ENCODE measurements at regions not wholly inside any gene's neighbourhood (a gene's known extent, or its start where the extent isn't known, plus 50 kb on each side); places are given as distances from the start of the nearest gene placed in this dataset.

DNA sequence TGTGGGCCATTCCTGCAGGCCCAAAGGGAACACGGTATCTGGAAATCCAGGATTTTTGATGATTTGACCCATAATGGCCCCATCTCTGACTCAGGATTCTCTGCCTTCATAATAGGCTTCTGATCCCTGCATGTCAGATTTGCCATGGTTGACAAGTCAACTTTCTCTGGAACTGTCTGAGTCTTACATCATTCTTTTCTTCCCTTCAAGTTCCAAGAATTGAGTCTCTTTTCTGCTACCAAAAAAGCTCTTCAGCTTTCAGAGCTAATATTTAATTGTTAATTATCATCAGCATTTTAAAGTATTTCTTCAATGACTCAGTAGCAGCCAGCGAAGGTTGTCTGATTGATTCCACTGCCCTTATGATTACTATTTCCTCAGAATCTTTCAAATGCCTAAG is 244.4 kb upstream of the COL8A1 start:
- ChIA-PET CTCF (no interaction called here), POLR2A (no interaction called here)

DNA sequence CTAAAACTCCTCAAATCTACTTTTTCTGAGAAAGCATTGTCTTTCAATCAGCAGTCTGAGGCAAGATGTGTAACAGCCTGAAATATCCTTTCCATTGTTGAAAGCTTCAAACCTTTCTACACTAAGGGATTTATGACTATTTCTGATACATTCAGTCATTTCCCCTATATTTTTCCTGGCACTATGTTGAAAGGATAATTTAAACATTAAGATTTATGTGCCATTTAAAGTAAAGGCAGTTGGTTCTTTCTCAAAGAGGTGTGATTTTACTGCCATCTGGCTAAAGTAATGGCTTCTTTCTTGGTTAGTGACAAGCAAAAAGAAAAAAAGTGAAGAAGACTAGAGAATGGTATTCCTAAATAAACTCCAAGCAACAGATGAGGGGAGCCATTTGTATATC is 249.6 kb upstream of the COL8A1 start:
- ChIA-PET CTCF (no interaction called here), POLR2A (no interaction called here)

DNA sequence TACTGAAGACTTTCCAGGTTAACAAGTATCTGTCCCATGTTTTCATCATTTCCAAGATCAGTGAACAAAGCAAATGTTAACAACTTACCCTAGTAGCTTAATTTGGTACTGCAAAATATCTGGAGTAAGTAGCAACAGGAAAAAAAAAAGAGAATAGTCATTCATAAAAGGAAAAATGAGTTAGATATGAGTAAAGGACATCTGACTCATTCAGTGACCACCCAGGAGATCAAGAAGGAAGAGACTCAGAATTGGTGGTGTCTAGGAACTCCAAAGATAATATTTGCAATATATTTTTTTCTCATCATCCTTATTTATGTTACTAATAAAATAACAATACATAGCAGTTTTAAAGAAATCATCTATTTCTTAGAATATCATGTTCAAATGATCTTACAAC is 253.8 kb upstream of the COL8A1 start:
- ChIA-PET POLR2A (no interaction called here), CTCF (no interaction called here)

DNA sequence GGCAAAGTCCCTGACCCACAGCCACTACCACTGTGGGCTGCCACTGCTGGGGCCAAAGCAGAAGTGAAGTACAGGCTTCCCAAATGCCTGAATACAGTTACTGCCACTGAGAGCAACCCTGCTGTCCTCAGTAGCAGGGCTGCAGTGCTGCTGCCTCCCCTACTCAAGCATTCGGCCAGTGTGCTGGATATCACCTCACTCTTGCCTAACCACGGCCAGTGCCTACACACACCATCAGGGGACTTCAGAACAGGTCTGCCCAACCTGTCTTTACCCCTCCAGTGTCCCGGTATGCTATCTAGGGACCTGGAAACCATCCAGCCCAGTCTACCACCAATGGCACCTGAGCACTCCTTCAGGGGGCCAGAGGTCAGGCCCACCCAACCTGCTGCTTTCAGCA is 261.5 kb upstream of the COL8A1 start:
- ChIA-PET CTCF (no interaction called here), POLR2A (no interaction called here)

DNA sequence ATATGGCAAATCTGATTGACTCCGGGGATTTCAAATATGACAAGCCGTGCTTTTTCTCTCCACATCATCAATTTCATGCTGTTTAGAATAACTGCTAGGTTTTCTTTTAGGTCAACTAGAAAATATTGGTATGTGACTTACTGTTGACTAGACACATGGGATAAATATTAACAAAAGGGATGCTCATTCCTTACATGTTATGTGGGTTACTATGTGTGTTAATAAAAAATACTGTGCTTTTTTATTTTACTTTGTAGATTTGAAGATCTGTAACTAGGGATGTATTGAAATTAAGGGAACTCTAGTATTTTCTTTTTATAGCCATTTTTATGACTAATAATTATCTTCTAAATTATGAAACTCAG is 264.6 kb upstream of the COL8A1 start:
- CTCF ChIA-PET, result no interaction called here
- POLR2A ChIA-PET, result no interaction called here

DNA sequence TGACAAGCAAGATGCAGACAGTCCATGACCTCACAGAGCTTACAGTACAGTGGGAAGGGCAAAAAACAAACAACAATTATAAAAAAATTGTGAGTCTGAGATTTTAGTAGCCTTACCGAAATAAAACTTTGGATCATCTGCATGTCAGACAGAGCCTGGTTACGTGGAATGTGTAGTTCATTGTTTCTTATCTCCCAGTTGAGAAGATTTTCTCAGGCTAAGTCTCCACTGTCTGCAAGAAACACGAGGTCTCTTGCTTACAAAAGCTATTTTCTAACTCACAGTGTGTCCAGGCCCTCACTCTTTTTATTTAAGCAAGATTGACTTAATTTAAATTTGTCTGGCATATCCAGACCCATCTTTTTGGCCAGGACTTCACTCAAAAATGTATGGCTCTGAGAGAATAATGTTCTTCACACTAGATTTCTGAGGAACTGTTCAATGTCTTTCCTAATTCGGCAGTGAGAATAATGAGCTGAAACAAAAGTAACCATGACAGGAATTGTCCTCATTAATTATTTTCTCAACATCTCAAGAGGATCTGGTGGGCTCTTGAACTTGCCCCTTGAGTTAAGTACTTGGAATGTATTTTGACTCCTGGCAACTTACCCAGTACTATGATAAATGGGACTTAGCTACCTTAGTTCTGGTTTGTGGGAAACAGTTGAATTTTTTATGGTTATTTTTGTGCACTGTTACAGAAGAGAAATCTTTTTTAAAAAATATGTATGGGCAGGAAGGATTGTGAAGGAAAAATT is 265.1 kb upstream of the COL8A1 start:
- CTCF ChIA-PET, result no interaction called here

DNA sequence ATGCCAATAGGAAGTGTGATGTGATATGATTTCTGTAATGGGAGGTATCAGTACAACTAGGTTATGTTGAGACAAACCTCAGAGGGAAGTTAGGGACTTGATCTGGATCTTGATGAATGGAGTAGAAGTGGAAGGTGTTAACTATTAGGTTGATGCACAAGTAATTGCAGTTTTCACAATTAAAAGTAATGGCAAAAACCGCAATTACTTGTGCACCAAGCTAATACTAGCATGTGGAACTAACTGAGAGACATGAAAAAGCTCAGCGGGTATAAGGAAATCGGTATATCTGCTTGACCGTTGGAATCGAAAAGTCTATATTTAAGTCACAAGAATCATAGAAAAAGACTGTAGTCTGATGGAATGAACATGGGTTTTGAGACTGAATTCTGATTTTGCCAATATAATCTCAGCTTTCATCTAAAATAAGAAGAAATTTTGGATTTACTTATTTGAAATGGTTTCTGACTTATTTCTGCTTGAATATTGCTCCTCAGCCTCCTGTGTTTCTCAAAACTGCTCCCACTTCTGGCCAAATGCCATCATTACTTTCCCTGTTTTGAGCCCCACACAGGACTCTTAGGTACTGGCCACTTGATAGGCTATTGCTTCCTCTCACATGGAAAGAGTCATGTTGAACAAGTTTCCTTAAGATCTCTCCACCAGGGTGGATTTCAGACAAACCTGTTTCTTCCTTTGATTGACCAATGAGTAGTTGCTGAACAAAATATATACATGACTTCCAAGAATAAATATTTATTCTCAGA is 271.5 kb upstream of the COL8A1 start:
- CTCF ChIA-PET, result no interaction called here
- POLR2A ChIA-PET, result no interaction called here

More for the DNA sequence above, 265.1 kb upstream of the COL8A1 start:
- POLR2A ChIA-PET, result no interaction called here

DNA sequence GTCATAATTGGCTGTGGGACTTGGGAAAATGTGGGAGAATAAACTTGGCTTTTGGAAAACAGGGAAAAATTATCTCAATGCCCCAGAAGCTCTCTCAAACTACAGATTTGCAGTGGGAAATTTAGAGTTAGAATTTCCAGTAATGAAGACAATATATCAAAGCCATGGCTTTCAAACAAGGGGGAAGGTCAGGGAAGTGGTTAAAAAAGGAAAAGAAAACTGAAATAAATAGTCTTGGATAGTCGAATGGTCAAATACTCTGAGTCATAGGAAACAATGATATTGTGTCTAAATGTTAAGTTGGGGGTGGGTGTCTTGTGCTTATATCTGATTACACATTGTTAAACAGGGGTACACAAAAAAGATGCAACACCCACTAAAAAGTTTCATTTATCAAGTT is 272.4 kb upstream of the COL8A1 start:
- ChIA-PET CTCF (no interaction called here), POLR2A (no interaction called here)

DNA sequence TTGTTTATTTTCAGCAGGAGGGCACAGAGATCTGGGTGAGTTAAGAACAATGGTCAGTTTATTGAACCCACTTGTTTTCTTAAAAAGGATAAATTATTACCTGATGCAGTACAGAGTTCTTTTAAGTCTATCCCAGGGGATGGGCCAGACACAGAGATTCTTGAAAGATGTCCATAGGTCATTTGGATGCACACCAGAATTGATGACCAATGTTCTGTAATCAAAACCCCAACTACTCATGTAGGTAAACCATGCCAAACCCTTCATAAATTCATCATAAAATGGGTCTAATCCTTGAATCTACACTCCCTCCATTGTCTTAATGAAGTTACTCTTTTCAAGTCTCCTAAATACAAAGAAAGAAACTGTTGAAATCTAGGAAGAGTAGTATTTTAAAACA is 273.0 kb upstream of the COL8A1 start:
- ChIA-PET POLR2A (no interaction called here), CTCF (no interaction called here)

DNA sequence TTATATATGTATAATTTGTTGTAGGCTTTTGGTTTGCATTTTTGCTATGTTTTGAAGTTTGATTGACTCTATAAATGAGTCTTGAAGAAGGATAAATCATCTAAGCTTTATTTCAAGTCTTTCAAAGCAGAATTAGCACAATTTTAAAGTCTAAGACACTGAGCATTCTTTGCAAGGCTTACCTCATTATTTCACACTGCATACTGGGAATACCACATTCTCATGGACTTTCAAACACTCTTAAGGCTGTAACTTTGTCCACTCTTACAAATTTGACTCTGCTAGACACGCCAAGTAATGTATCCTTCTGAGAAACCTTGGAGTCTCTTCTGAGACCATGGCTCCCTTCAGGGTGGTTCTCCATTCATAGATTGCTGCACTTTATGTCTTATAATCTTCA is 281.3 kb upstream of the COL8A1 start:
- ChIA-PET POLR2A (no interaction called here), CTCF (no interaction called here)

DNA sequence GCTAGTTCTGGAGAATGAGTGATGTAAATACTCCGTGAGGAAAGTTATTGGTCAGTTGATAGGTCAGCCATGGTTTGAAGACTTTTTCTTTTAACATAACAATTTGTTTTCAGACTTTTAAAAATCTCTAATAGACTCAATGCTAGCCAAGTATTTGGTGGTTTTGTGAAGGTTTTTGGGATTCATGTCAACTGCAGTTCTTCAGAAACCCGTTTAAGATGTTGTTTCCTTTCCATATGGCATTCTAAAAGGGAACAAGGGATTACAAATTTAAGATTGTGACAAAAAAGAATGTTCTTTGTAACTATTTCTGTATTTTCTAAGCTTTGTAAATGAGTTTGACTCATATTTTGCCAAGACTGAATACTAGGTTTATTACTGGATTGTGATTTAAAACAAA is 281.7 kb upstream of the COL8A1 start:
- ChIA-PET CTCF (no interaction called here), POLR2A (no interaction called here)

DNA sequence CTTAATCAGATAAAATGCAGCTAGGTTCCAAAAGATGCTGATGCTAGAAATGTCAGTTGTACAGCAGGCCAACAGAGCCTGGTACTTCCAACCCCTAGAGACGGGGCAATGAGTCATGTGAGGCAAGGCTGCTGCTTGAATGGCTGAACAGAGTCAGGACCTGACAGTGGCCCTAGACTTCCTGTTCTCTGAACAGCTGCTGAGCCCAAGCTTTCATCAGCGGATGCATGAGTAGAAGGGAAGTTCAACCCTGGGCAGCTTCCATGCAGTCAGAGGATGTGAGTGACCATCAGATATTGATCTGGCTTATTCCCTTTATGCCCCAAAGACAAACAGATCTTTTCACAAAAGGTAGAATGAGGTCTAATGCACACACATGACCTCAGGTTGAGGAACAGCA is 282.9 kb upstream of the COL8A1 start:
- ChIA-PET POLR2A (no interaction called here), CTCF (no interaction called here)

DNA sequence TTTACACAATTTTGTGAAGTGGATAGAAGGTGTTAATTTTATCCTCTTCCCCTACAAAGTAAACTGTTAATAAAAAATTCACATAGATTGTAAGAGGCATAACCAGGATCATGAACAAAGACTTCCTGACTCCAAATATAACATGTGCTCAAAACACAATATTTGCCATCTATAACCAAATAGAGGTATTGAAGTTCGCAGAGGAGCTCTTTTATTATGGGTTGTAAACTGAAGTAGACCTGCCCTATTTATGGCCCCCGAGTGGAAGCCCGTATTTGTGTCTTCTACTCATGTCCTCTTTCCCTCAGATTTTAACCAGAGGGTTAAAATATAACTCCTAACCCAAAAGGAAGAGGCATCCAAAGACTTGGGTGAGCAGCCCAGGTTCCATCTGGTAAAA is 285.6 kb upstream of the COL8A1 start:
- ChIA-PET CTCF (no interaction called here), POLR2A (no interaction called here)

DNA sequence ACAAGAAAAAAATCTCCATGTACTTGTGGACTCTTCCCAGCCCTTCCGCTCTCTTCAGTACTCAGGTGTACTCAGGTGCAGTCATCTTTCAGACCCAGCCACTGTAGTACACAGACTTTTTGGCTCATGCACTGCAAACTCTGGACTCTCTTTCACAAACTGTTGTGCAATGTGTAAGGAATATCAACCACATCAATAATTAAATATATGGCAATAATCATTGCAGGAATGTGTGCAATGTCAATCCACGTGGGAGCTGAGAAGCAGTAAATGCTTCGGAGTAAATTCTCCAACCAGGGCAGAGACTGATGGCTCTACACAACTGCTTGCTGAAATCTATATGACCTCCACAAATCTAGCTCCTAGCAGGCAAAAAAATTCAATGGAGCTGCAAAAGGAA is 287.3 kb upstream of the COL8A1 start:
- ChIA-PET CTCF (no interaction called here), POLR2A (no interaction called here)

DNA sequence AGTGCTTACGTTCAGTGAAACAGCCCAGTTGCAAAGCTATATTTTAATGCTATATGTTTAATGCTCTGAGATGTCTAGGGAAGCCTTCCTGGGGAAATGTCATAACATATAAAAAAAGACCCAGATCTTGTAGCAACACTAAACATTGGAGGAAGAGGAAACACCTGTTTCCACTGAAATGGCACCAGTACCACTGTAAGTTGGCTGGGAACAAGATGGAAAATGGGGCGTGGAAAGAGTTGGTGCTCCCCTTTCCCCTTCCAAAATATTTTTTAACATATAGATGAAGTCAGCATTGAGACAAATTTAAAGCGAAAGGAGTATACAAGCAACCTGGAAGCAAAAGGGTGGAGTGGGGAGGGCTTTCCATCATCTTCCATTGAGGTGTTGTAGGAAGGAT is 289.9 kb upstream of the COL8A1 start:
- CTCF ChIA-PET, result no interaction called here
- POLR2A ChIA-PET, result no interaction called here

DNA sequence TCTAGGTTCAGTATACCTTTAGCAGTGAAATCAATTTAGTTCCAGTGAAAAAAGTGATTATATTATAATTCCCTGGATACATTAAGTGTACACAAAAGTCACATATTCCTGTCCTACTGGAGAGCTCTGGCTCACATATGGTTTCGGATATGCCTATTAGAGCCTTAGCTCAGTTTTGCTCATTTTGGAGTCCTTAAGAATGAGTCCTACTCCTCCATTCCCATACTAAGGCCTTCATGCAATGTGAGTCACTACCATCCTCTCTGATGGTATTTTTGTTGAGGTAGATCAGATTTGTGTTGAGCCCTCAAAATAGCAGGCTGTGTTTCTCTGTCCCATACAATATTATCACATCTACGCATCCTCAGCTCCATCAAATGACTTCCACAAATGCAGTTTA is 294.2 kb upstream of the COL8A1 start:
- ChIA-PET CTCF (no interaction called here), POLR2A (no interaction called here)

DNA sequence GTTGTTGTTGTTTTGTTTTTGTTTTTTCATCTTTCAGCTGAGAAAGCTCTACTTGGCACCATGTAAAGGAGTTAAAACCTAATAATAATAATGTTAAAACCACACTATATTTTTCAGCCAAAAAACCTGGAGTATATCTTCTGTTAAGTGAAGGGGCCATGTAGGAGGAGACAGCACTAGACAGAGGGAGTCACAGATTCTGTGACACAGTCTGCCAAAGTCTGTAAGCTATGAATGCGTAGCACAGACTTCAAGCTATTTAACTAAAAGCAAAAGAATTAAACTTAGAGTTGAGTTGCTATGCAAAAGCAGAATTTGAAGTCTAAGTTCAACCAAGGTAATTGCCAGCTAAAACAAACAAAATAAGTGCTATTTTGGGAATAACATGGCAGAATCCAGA is 296.0 kb upstream of the COL8A1 start:
- ChIA-PET POLR2A (no interaction called here), CTCF (no interaction called here)

DNA sequence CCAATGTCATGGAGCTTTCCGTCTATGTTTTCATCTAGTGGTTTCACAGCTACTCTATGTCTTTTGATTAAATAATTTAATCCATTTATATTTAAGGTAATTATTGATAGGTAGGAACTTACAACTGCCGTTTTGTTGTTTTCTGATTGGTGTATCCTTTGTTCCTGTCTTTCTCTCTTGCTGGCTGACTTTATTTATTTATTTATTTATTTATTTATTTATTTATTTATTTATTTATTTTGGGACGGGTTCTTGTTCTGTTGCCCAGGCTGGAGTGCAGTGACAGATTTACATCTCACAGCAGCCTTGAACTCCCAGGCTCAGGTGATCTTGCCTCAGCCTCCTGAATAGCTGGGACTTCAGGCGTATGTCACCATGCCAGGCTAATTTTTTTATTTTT is 299.2 kb upstream of the COL8A1 start:
- ChIA-PET CTCF (no interaction called here), POLR2A (no interaction called here)

DNA sequence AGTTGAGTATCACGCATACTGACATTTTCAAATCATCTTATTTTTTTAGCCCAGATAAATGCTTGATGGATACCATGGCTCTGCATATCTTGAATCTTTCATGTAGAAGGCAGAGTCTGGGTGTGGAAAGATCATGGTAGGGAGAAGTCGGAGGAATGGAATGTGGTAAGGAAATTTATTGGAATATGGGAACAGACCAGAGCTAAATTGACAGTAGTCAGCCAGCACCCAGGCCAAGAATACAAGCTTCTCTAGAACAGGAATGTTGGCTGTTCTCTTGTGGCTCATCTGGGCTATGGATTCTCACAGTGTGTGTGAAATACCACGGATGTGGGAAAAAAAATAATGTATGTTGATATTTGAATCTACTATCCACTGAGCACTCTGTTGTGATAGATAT is 305.7 kb upstream of the COL8A1 start:
- POLR2A ChIA-PET, result no interaction called here
- CTCF ChIA-PET, result no interaction called here

DNA sequence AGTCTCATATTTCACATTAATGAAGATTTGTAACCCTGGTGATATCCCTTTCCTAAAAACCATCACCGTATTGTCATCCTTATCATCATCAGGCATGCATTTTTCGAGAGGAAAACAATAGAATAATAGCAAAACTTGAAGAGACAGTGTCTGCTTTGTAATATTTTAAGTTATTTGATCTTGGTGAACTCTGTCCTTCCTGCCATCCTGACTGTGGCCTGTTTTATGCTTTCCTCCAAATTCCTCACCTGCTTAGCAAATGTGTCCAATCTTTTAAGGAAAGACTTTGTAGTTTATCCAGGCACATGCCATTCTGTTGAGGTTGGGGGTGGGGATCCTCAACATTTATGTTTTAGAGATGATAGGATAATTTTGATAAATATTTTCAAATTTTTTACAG is 306.1 kb upstream of the COL8A1 start:
- ChIA-PET POLR2A (no interaction called here), CTCF (no interaction called here)

DNA sequence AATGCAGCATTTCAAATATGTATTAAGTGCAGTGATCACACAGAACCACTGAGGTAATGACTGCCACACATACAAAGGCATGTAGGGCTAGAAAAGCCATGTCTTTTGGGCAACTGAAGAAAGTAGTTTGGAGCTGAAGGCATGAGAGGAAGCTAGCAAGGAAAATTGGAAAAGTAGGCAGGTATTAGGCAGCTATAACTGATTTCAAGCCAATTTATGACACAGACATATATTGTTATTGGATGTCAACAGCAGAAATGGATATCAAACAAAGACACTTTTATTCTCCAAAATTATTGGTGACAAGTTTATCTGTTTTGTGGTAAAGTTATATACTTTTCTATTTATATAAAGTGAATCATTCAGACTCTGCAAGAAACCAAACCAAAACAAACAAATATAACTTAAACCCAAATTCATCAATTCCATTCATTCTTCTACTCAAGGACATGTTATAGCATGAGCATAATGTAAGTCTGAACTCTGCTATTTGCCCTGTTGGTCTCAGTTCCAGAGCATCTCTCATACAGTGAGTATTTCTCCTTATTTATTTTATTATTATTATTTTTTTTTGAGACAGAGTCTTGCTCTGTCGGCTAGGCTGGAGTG is 307.4 kb upstream of the COL8A1 start:
- POLR2A ChIA-PET, result no interaction called here

DNA sequence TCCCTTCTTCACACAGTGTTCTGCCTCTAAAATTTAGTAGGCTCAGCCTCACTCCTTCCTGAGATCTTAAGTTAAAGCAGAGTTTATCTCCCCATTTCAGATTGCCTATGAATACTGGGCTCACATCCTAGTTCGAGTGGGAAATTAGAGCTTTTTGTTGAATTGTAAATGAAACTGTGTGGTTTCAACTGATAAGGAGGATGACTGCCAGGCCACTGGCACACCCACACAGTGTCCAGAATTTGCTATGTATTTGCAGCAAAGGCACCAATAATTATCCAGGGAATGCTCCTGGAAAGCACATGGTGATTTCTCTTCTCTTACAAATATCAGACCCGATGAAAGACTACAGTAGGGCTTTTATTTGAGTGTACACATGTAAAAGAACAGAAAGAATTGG is 308.1 kb upstream of the COL8A1 start:
- CTCF ChIA-PET, result no interaction called here
- POLR2A ChIA-PET, result no interaction called here

More for the DNA sequence above, 307.4 kb upstream of the COL8A1 start:
- CTCF ChIA-PET, result no interaction called here
